ENCODE measurements at regions not wholly inside any gene's neighbourhood (a gene's known extent, or its start where the extent isn't known, plus 50 kb on each side); places are given as distances from the start of the nearest gene placed in this dataset.

- no peak for DNase-seq
Measured at GRCh38 chr4:56240554-56241174, 146.6 kb downstream of the AASDH start.

DNA sequence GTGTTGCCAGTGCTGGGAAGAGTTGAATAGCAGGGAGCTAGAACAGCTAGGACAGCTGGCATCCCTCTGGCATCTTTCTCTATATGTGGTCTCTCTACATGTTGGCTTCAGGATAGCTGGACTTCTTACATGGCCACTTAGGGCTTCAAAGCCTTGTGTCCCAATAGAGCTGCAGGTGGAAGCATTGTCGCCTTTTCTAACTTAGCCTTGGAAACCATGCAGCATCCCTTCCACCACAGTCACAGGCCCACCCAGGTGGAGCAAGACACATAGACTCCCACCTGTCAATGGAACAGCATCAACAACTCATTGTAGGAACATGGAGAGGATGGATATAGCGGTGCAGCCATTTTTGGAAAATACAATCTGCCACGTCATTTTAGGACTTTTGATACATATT, 149.0 kb downstream of the AASDH start:
- no peak for DNase-seq

GRCh38 chr4:56235725-56236124, 151.6 kb downstream of the AASDH start:
- DNase-seq = no peak

DNA sequence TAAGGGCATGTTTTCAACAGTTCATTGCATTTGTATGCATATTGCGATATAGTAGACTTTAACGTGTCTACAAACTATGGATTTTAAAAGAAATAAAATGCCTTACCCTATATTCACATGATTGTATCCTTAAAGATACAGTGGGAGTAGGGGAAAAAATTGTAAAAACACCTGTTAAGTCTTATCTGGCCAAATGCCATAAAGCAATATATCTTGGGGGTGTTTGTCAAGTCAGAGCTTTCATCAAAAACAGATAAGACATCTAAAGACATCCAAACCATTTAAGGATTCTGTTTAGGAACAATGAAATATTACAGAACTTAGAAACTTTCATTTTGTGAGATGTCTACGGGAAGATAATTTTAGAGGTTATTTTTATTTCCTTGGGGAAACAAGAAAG, 152.3 kb downstream of the AASDH start:
- DNase-seq = no peak

DNA sequence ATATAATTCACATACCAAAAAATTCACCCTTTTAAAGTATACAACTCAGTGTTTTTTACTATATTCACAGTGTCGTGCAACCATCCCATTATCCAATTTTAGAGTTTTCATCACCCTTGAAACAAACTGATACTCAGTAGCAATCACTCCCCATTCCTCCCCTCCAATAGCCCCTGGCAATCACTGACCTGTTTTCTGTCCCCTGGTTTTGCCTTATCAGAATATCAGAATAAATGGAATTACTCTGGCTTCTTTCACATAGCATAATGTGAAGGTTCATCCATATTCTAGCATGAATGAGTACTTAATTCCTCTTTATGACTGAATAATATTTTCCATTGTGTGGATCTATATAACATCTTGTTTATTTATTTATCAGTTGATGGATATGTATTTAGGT, 153.2 kb downstream of the AASDH start:
- no peak for DNase-seq

DNA sequence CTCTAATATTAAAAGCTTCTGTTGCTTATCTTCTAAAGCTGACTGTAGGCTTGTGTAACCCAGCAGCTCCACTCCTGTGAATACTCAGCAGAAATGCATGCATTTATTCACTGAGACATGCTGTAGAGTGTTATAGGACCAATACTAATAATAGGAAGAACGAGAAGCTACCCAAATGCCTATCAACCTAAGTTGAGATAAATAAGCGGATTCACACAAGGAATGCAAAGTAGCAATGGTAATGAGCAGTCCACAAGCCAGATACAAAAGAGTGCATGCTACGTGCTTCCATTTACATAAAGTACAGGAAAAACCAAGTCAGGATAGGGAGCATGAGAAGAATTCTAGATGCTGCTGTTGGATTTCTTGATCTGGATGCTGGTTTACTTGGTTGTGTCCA, 155.9 kb downstream of the AASDH start:
- no peak for DNase-seq

GRCh38 chr4:56229947-56230346, 157.3 kb downstream of the AASDH start:
- no peak for DNase-seq

GRCh38 chr4:56227301-56227835, 159.9 kb downstream of the AASDH start:
- DNase-seq = no peak

DNA sequence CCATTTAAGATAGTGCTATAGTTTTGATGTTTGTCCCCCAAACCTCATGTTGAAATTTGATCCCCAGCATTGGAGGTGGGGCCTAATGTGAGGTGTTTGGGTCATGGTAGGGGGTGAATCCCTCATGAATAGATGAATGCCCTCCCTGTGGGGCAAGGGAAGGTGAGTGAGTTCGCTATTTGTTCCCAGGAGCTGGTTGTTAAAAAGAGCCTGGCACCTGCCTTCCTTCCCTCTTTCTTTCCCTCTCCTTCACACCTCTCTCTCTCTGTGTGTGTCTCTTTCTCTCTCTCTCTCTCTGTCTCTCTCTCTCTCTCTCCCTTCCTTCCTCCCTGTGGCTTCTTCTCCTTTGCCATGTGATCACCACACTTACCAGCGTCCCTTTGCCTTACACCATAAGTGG, 160.7 kb downstream of the AASDH start:
- no peak for DNase-seq

GRCh38 chr4:56224641-56225040, 162.7 kb downstream of the AASDH start:
- no peak for DNase-seq

GRCh38 chr4:56222514-56222913, 164.8 kb downstream of the AASDH start:
- no peak for DNase-seq

- DNase-seq = peak; percentile 11
Measured at GRCh38 chr4:56220261-56220660, 167.0 kb downstream of the AASDH start.

- DNase-seq = no peak
Measured at GRCh38 chr4:56219447-56219846, 167.8 kb downstream of the AASDH start.

GRCh38 chr4:56218230-56218895, 168.9 kb downstream of the AASDH start:
- no peak for DNase-seq

GRCh38 chr4:56217343-56217890, 169.9 kb downstream of the AASDH start:
- DNase-seq = no peak

GRCh38 chr4:56215901-56216300, 171.4 kb downstream of the AASDH start:
- no peak for DNase-seq

DNA sequence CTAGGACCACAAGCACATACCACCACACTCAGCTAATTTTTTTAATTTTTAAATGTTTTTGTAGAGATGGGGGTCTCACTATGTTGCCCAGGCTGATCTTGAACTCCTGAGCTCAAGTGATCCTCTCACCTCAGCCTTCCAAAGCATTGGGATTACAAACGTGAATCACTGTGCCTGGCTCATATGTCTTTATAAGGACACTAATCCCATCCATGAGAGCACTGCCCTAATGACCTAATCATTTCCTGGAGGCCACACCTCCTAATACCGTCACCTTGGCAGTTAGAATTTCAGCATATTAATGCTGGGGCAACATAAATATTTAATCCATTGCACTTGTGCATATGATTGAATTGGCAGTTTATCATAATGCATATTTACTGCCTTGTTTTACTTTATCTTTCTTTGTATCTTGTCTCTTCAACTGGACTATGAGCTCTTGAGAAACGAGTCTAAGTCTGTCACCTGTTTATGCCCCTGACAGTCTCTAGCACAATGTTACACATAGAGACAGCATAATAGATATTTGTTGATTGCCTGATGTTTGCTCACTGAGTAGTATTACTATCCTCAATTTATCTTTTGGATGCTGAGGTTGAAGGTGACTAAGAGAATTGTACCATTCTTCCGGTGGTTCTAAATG, 172.0 kb downstream of the AASDH start:
- DNase-seq = no peak

DNA sequence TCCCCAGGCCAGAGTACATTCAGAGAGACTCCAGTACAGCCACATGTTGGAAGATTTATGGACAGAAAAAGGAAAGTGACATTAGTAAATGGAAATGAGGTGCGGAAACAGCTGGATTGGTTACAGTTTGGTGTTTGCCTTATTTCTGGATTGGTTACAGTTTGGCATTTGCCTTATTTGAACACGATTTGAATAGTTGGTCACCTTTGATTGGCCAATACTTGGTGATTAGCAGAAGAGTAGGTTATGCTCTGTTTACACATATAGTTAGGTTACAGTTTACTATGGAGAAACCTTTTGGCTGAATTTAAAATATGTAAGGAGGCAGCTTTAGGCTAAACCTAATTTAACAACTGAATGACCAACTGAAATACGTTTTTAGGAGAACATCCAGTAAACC, 173.7 kb downstream of the AASDH start:
- DNase-seq = no peak

DNA sequence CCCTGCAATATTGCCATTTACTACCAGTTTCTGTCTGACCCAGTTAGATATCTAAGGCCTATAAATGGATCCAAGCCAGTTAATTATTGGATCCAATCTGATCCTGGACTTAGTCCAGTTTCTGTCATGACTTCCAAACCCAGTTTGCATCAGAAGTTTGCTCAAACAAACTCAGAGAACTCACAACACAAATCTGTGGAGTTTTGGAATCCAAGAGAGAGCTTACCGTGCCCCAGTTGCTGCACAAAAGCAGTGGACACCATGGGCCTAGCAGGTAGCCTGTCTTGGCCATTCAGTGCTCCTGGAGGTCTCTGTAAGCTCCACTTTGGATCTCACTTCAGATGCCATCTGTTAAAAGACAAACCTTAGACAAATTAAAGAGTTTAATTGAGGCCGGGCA, 174.5 kb downstream of the AASDH start:
- DNase-seq = no peak

- no peak for DNase-seq
Measured at GRCh38 chr4:56211202-56211601, 176.1 kb downstream of the AASDH start.

DNA sequence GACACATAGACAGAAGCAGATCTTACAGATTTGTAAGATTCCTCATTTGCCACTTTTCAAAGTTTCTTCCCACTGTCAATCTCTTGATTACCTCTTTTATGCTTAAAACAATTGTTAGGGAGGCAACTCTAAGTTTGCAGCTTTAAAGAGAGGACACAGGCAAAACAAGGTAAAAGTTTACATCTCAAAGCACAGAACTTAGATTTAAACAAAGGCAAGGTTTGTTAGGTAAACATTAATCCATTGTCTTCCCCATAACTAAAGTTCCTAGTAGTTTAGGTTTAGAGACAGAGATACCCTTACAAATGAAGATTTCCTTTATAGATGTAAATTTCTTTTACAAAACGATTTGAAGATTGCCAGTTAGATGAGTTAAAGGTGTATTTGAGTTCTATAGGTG, 176.9 kb downstream of the AASDH start:
- DNase-seq = no peak

DNA sequence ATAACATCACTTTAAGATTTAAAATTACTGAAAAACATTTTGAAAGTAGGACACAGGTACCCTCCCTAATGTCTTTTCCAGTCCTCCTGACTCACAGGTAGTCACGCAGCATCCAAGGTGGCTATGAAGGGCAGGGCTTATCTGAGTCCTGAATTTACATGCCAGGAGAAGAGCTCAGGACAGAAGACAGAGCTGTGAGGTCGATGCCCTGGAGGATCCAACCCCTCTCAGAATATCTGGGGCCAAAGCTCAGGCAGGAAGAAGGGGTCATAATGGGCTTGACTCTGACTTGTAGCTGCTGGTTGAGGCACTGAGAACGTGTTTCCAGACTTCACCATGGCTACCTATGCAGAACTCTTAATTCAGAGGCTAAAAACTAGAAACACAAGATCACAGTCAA, 177.5 kb downstream of the AASDH start:
- DNase-seq = no peak

GRCh38 chr4:56208103-56208502, 179.2 kb downstream of the AASDH start:
- no peak for DNase-seq

DNA sequence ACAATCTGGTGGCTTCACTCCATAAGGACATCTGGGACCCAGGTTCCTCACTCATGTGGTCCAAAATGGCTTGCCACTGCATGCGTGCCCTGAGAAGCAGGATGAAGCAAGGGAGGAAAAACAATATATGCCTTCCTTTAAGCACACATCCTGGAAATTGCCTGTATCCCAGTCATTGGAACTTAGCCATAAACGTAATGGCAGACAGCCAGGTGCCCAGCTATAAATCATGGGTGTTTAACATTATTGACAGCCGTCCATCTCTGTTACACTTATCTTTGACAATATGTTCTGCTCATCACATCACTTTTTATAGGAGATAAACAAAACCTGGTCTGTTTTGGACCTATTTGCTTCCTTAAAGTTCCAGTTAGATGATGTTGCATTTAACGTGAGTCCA, 181.0 kb downstream of the AASDH start:
- no peak for DNase-seq
